IMR-90 (cell line): ENCODE measurements at regions not wholly inside any gene's neighbourhood (a gene's known extent, or its start where the extent isn't known, plus 50 kb on each side); places are given as distances from the start of the nearest gene placed in this dataset.

Experiments used
- ATAC-seq: fragments of 200-7000 bp; cut with Tn5 transposase; 2 replicates; pipeline ENCODE4 v1.9.1; 2020; ENCODE audit warnings: low read depth, mild to moderate bottlenecking, moderate library complexity
- BruUV-seq: library from RNA; stranded (reverse); fragments of 400-500 nt; replicated peaks from 2 replicates; lab custom pipeline; 2021; lab: Mats Ljungman, UMichigan
- CTCF ChIA-PET: fragments of 300-600 bp; formaldehyde crosslinking; extraction: SDS; loops from one replicate; lab custom pipeline; 2021; ENCODE audit warnings: antibody characterized with exemption; lab: Yijun Ruan, JAX
- POLR2A ChIA-PET: fragments of 300-600 bp; sonication (Branson Sonifier 250); formaldehyde crosslinking; loops from one replicate; lab custom pipeline; 2022; ENCODE audit warnings: antibody characterized with exemption; ENCODE audit not compliant: unreplicated experiment; lab: Charles Lee
- DNase-seq: peaks from one replicate; pipeline ENCODE4 v3.0.0; 2013
- H2AFZ ChIP-seq: replicated peaks from 2 replicates; pipeline ENCODE3; 2013; ENCODE audit warnings: low read length, mild to moderate bottlenecking; ENCODE audit not compliant: poor library complexity
- H2AK5ac ChIP-seq: 2 replicates; pipeline ENCODE4 v1.6.1; 2013; ENCODE audit warnings: low read depth, low read length, inconsistent platforms
- H2AK9ac ChIP-seq: replicated peaks from 2 replicates; pipeline ENCODE3; 2013; ENCODE audit warnings: mild to moderate bottlenecking, low read depth, low read length, moderate library complexity; ENCODE audit not compliant: poor library complexity
- H2BK120ac ChIP-seq: 2 replicates; pipeline ENCODE4 v1.6.1; 2013; ENCODE audit warnings: low read depth, low read length, inconsistent platforms
- H2BK15ac ChIP-seq: 3 replicates; pipeline ENCODE4 v1.6.1; 2013; ENCODE audit warnings: low read depth, low read length, inconsistent platforms
- H2BK20ac ChIP-seq: 2 replicates; pipeline ENCODE4 v1.6.1; 2013; ENCODE audit warnings: low read depth, mild to moderate bottlenecking, inconsistent platforms, low read length, moderate library complexity
- H2BK5ac ChIP-seq: 2 replicates; pipeline ENCODE4 v1.6.1; 2013; ENCODE audit warnings: mild to moderate bottlenecking, low read depth, low read length, inconsistent platforms; ENCODE audit not compliant: poor library complexity, severe bottlenecking
- H3K14ac ChIP-seq: replicated peaks from 2 replicates; pipeline ENCODE4 v1.6.1; 2013; ENCODE audit warnings: low read depth, low read length, inconsistent platforms
- H3K18ac ChIP-seq: 2 replicates; pipeline ENCODE4 v1.6.1; 2013; ENCODE audit warnings: low read depth, low read length, control low read depth
- H3K23ac ChIP-seq: 2 replicates; pipeline ENCODE4 v1.6.1; 2013; ENCODE audit warnings: low read depth, low read length, inconsistent platforms
- H3K27ac ChIP-seq: 2 replicates; pipeline ENCODE4 v1.5.1; 2013; ENCODE audit warnings: mild to moderate bottlenecking, control low read depth, low read length; ENCODE audit not compliant: insufficient read depth
- H3K27me3 ChIP-seq: 2 replicates; pipeline ENCODE4 v1.6.1; 2013; ENCODE audit warnings: low read length; ENCODE audit not compliant: control insufficient read depth, insufficient read depth
- H3K36me3 ChIP-seq: 2 replicates; pipeline ENCODE4 v1.6.1; 2013; ENCODE audit warnings: low read length, mixed read lengths; ENCODE audit not compliant: control insufficient read depth, insufficient read depth
- H3K4ac ChIP-seq: 2 replicates; pipeline ENCODE4 v1.6.1; 2013; ENCODE audit warnings: low read depth, low read length, inconsistent platforms
- H3K4me1 ChIP-seq: 2 replicates; pipeline ENCODE4 v1.6.1; 2013; ENCODE audit warnings: low read length, mixed read lengths; ENCODE audit not compliant: control insufficient read depth, insufficient read depth
- H3K4me2 ChIP-seq: 2 replicates; pipeline ENCODE4 v1.6.1; 2013; ENCODE audit warnings: low read depth, mild to moderate bottlenecking, control low read depth, low read length, moderate library complexity
- H3K4me3 ChIP-seq: 2 replicates; pipeline ENCODE4 v1.5.1; 2013; ENCODE audit warnings: low read depth, mild to moderate bottlenecking, control low read depth, low read length, moderate library complexity; ENCODE audit not compliant: insufficient read depth
- H3K56ac ChIP-seq: 2 replicates; pipeline ENCODE4 v1.6.1; 2013; ENCODE audit warnings: low read length, inconsistent platforms; ENCODE audit not compliant: insufficient read depth; ENCODE audit errors: extremely low read depth
- H3K79me1 ChIP-seq, 2 experiments: 2 replicates each; pipeline ENCODE4 v1.6.1; 2013; ENCODE audit warnings: low read length in 2 of 2, inconsistent platforms in 1 of 2, low read depth in 1 of 2
- H3K9ac ChIP-seq: 2 replicates; pipeline ENCODE4 v1.6.1; 2013; ENCODE audit warnings: low read depth, low read length, control low read depth
- H3K9me1 ChIP-seq: 2 replicates; pipeline ENCODE4 v1.6.1; 2013; ENCODE audit warnings: low read length, inconsistent platforms; ENCODE audit not compliant: insufficient read depth
- H3K9me3 ChIP-seq: 2 replicates; pipeline ENCODE4 v1.6.1; 2013; ENCODE audit warnings: low read length; ENCODE audit not compliant: control insufficient read depth, insufficient read depth
- H4K20me1 ChIP-seq: 2 replicates; pipeline ENCODE4 v1.6.1; 2013; ENCODE audit warnings: low read length, inconsistent platforms; ENCODE audit not compliant: insufficient read depth
- H4K5ac ChIP-seq: 2 replicates; pipeline ENCODE4 v1.6.1; 2013; ENCODE audit warnings: mild to moderate bottlenecking, low read depth, low read length, control low read depth
- H4K8ac ChIP-seq, 2 experiments: 2 replicates each; pipeline ENCODE4 v1.6.1; 2013; ENCODE audit warnings: low read depth in 2 of 2, low read length in 2 of 2, control low read depth in 1 of 2, inconsistent platforms in 1 of 2
- H4K91ac ChIP-seq: 2 replicates; pipeline ENCODE4 v1.6.1; 2013; ENCODE audit warnings: low read depth, low read length, inconsistent platforms; ENCODE audit not compliant: insufficient read depth
- BHLHE40 ChIP-seq: fragments of 150-350 bp; IDR thresholded peaks from 2 replicates; pipeline ENCODE4 v1.6.1; 2016; ENCODE audit warnings: mild to moderate bottlenecking, low read depth, low read length
- CEBPB ChIP-seq: IDR thresholded peaks from 2 replicates; pipeline ENCODE4 v1.6.1; 2012; ENCODE audit warnings: low read depth, low read length, improper control_type of control experiment
- CHD1 ChIP-seq: IDR thresholded peaks from 2 replicates; pipeline ENCODE4 v1.6.1; 2012; ENCODE audit warnings: low read depth, low read length, improper control_type of control experiment
- CTCF ChIP-seq: conservative IDR thresholded peaks from 2 replicates; pipeline ENCODE4 v1.5.1; 2012; ENCODE audit warnings: mild to moderate bottlenecking, low read depth, low read length, improper control_type of control experiment
- ELK1 ChIP-seq: fragments of 150-350 bp; IDR thresholded peaks from 2 replicates; pipeline ENCODE4 v1.6.1; 2016; ENCODE audit warnings: low read depth, mild to moderate bottlenecking, low read length, moderate library complexity, borderline replicate concordance
- FOS ChIP-seq: fragments of 150-350 bp; IDR thresholded peaks from 2 replicates; pipeline ENCODE4 v1.6.1; 2016; ENCODE audit warnings: low read depth, low read length
- MAFK ChIP-seq: IDR thresholded peaks from 2 replicates; pipeline ENCODE4 v1.6.1; 2012; ENCODE audit warnings: low read depth, low read length, improper control_type of control experiment
- MAZ ChIP-seq: IDR thresholded peaks from 2 replicates; pipeline ENCODE4 v1.6.1; 2012; ENCODE audit warnings: low read depth, mild to moderate bottlenecking, low read length, improper control_type of control experiment, moderate library complexity, borderline replicate concordance
- MXI1 ChIP-seq: IDR thresholded peaks from 2 replicates; pipeline ENCODE4 v1.6.1; 2012; ENCODE audit warnings: low read depth, mild to moderate bottlenecking, low read length, moderate library complexity, borderline replicate concordance
- NFE2L2 ChIP-seq: fragments of 150-350 bp; IDR thresholded peaks from 2 replicates; pipeline ENCODE4 v1.6.1; 2016; ENCODE audit warnings: low read depth, mild to moderate bottlenecking, low read length
- POLR2A ChIP-seq: IDR thresholded peaks from 2 replicates; pipeline ENCODE4 v1.6.1; 2012; ENCODE audit warnings: mild to moderate bottlenecking, low read depth, low read length
- RAD21 ChIP-seq: IDR thresholded peaks from 2 replicates; pipeline ENCODE4 v1.6.1; 2012; ENCODE audit warnings: low read length, improper control_type of control experiment
- RCOR1 ChIP-seq: IDR thresholded peaks from 2 replicates; pipeline ENCODE4 v1.6.1; 2012; ENCODE audit warnings: mild to moderate bottlenecking, low read length, improper control_type of control experiment; ENCODE audit not compliant: insufficient replicate concordance
- RFX5 ChIP-seq: IDR thresholded peaks from 2 replicates; pipeline ENCODE4 v1.8.0; 2012; ENCODE audit warnings: low read depth, mild to moderate bottlenecking, low read length, moderate library complexity
- SMC3 ChIP-seq: fragments of 150-350 bp; IDR thresholded peaks from 2 replicates; pipeline ENCODE4 v1.6.1; 2016; ENCODE audit warnings: low read depth, mild to moderate bottlenecking, antibody characterized with exemption, low read length, moderate library complexity
- USF2 ChIP-seq: fragments of 150-350 bp; IDR thresholded peaks from 2 replicates; pipeline ENCODE4 v1.6.1; 2017; ENCODE audit warnings: mild to moderate bottlenecking, antibody characterized with exemption, low read length, low read depth
- WGBS, 2 experiments: methylation state at CpG; one replicate each; pipeline versions ENCODE4 v1.1.5 to v1.1.7; 2013; ENCODE audit warnings: missing lambda C conversion rate in 2 of 2; ENCODE audit not compliant: insufficient read length in 1 of 2; ENCODE audit errors: extremely low coverage in 2 of 2; 5-methylcytosine and 5-hydroxymethylcytosine counted together
- dilution Hi-C: fragments of 300-500 bp; cut with HindIII; formaldehyde crosslinking; loops from one replicate; pipeline ENCODE4 v1.14.3; 2018; ENCODE audit warnings: low sequenced_read_pairs; ENCODE audit not compliant: unreplicated experiment
- in situ Hi-C: fragments of 300-500 bp; cut with MboI; formaldehyde crosslinking; loops from 3 replicates; pipeline ENCODE4 v1.14.3; 2019; ENCODE audit warnings: low sequenced_read_pairs, inconsistent platforms, mixed read lengths
- intact Hi-C: fragments of 100-400 bp; cut with micrococcal nuclease; formaldehyde crosslinking; loops from 2 replicates; pipeline ENCODE4 v1.10.0; 2022

- H3K4me1 ChIP-seq, result no peaks in the 10 kb centered on the region
- no peak overlapping the region for H3K4ac ChIP-seq
- dilution Hi-C loops (no loop called here), intact Hi-C loops (no loop called here), in situ Hi-C loops (no loop called here)
- no peak overlapping the region for H3K4me2 ChIP-seq
- H3K4me3 ChIP-seq, result no peak overlapping the region
- no peak overlapping the region for H2AK5ac ChIP-seq
- H3K27ac ChIP-seq, result no peak overlapping the region
- no peak overlapping the region for H2AFZ ChIP-seq
- no peak overlapping the region for H2BK15ac ChIP-seq
- no peak overlapping the region for H4K5ac ChIP-seq
- no peaks in the 10 kb centered on the region for H3K9me3 ChIP-seq
- no peak overlapping the region for H3K9ac ChIP-seq
- H3K56ac ChIP-seq, result no peak overlapping the region
- no peak overlapping the region for H3K14ac ChIP-seq
- no peak overlapping the region for H2BK120ac ChIP-seq
- no TSS peak for BruUV-seq
- CTCF ChIA-PET, result no interaction called here
- H2AK9ac ChIP-seq, result no peak overlapping the region
- H3K27me3 ChIP-seq, result peaks cover 5% of the 10 kb centered on the region
- no peak for TF ChIP-seq NFE2L2
- TF ChIP-seq RAD21, result no peak
- no peak for TF ChIP-seq CHD1
- TF ChIP-seq MAZ, result no peak
- no peak for TF ChIP-seq USF2
- no peak for TF ChIP-seq MAFK
- TF ChIP-seq CEBPB, result no peak
- TF ChIP-seq FOS, result no peak
- no peak for TF ChIP-seq CTCF
- TF ChIP-seq POLR2A, result no peak
- TF ChIP-seq RCOR1, result no peak
- no peak for TF ChIP-seq RFX5
- no peak for TF ChIP-seq SMC3
- TF ChIP-seq MXI1, result no peak
- TF ChIP-seq ELK1, result no peak
- no peak for TF ChIP-seq BHLHE40
- H3K9me1 ChIP-seq, result no peaks in the 10 kb centered on the region
- no peak overlapping the region for H4K91ac ChIP-seq
- POLR2A ChIA-PET, result no interaction called here
- no peak overlapping the region for H3K18ac ChIP-seq
- H2BK20ac ChIP-seq, result no peak overlapping the region
- DNase-seq (no peak), ATAC-seq (no peak)
- H2BK5ac ChIP-seq, result no peak overlapping the region
- no peaks in the 10 kb centered on the region for H3K36me3 ChIP-seq
- no peaks in the 10 kb centered on the region for H3K79me1 ChIP-seq
- WGBS, 2 experiments, result 83% methylated on average over 2 of the region's 4 CpGs; no CpG with 5 or more reads in 1 of the 2 experiments
- H4K20me1 ChIP-seq, result no peaks in the 10 kb centered on the region
- H3K23ac ChIP-seq, result no peak overlapping the region
- H4K8ac ChIP-seq, result no peak overlapping the region
Measured at GRCh38 chr13:40370661-40371060, 295.8 kb downstream of the FOXO1 start.
